Activated T-cell treated with anti-CD3 and anti-CD28 coated beads, Interleukin-2, amount 50 U/mL, for 4 hours (primary cell): ENCODE measurements at regions not wholly inside any gene's neighbourhood (a gene's known extent, or its start where the extent isn't known, plus 50 kb on each side); places are given as distances from the start of the nearest gene placed in this dataset.
"Not testable (repeated sequence)": the region's sequence is repeated elsewhere in the genome, so short reads cannot be mapped to it uniquely, and the experiment has no call there.

Source experiments
- ATAC-seq, 2 donors: fragments of 200-7000 bp; cut with Tn5 transposase; one replicate each; pipeline ENCODE4 v1.10.0; 2021
- DNase-seq: peaks from one replicate; pipeline ENCODE4 v3.0.0-alpha.2; 2020
- H3K27me3 Mint-ChIP-seq: one replicate; pipeline ENCODE4 v1.8.0; 2021; ENCODE audit warnings: low read depth, mixed read lengths
- H3K36me3 Mint-ChIP-seq: one replicate; pipeline ENCODE4 v1.8.0; 2022; ENCODE audit warnings: mixed read lengths; ENCODE audit not compliant: insufficient read depth
- H3K4me1 Mint-ChIP-seq: one replicate; pipeline ENCODE4 v1.8.0; 2021; ENCODE audit warnings: low read depth, mixed read lengths
- H3K4me3 Mint-ChIP-seq: one replicate; pipeline ENCODE4 v1.8.0; 2021; ENCODE audit warnings: mild to moderate bottlenecking, moderate library complexity, mixed read lengths
- H3K9me3 Mint-ChIP-seq: one replicate; pipeline ENCODE4 v1.8.0; 2021; ENCODE audit warnings: mixed read lengths

DNA sequence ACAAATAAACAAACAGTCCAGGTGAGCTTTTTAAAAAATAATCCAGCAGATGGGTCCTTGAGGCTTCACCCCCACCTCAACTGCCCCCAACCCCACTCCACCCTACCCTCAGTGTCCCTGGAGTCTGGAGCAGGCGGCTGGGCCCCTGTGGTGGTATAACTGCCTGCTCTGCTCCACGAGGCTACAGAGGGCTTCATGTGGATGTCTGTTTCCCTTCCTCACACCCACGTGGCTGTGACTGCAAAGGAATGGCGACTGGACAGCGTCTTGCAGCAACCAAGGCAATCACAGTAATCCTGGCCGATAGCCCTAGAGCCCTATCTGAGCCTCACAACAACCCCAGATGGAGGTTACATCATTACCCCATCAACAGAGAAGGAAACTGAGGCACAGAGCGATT is 76.5 kb downstream of the SLC2A10 start:
- peaks cover 13% of the 10 kb centered on the region for H3K27me3 Mint-ChIP-seq
- H3K4me3 Mint-ChIP-seq, result no peak overlapping the region
- no peaks in the 10 kb centered on the region for H3K4me1 Mint-ChIP-seq
- DNase-seq (no peak), ATAC-seq (no peak)
- no peaks in the 10 kb centered on the region for H3K36me3 Mint-ChIP-seq
- no peaks in the 10 kb centered on the region for H3K9me3 Mint-ChIP-seq

DNA sequence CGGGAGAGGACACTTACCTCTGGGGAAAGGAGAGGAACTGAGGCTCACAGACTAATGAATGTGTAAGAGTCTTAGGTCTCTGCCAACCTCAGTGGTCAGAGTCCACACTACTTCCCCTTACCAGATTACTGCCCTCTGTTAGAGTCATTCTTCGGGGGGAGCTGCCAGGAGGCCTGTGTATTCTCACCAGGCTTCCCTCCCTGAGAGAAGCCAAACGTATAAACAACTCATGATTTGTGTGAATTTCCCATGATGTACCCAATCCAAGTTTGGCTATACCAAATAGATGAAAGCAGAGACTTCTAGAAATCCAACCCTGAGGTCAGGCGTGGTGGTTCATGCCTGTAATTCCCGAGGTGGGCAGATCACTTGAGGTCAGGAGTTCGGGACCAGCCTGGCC is 77.1 kb downstream of the SLC2A10 start:
- Mint-ChIP-seq H3K27me3 (peaks cover 13% of the 10 kb centered on the region), H3K9me3 (no peaks in the 10 kb centered on the region), H3K4me1 (no peaks in the 10 kb centered on the region), H3K4me3 (no peak overlapping the region), H3K36me3 (no peaks in the 10 kb centered on the region)
- ATAC-seq (no peak), DNase-seq (no peak)

DNA sequence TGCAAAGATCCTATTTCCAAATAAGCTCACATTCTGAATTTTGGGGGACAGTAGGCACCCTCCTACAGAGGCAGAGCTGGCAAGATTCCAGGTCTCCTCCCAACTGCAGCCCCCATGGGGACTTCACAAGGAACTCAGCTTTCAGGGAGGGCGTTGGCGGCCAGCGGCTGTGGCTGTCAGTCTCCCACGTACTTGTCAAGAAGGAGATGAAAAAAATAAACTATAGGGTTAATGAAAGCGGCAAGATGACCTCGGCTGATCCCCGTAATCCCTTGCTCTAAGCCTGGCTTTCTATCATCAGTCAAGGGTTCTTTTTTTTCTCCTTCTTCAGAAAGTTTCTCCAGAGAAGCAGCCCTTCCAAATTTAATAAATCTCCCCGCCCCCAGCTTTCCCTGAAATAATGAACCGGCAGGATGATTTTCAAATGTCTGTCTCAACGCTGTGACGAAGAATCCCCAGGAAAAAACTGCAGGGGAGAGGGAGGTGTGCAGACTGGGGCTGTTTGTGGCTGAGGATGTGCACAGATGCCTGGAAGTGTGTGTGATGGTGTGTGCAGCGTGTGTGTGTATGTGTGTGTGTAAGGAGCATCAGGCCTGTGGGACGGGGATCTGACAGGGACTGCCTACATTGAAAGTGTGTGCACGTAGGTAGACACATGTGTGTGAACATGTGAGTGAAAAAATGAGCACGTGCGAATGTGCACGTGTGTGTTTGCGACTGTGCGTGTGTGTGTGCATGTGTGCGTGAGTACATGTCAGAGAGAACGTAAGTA is 78.7 kb downstream of the SLC2A10 start:
- H3K9me3 Mint-ChIP-seq, result no peaks in the 10 kb centered on the region
- ATAC-seq (no peak), DNase-seq (no peak)
- no peak overlapping the region for H3K4me3 Mint-ChIP-seq
- H3K36me3 Mint-ChIP-seq, result no peaks in the 10 kb centered on the region
- no peaks in the 10 kb centered on the region for H3K4me1 Mint-ChIP-seq
- peaks cover 13% of the 10 kb centered on the region for H3K27me3 Mint-ChIP-seq

DNA sequence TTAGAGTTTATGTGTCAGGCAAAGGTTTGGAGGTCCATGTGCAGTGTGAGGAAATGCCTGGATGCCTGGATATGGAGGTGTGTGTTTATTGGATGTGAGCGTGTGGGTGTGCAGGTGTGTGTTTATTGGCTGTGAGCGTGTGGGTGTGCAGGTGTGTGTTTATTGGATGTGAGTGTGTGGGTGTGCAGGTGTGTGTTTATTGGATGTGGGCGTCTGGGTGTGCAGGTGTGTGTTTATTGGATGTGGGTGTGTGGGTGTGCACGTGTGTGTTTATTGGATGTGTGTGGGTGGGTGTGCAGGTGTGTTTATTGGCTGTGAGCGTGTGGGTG is 79.3 kb downstream of the SLC2A10 start:
- not testable (repeated sequence) for DNase-seq, H3K4me1 Mint-ChIP-seq, ATAC-seq, H3K36me3 Mint-ChIP-seq, H3K9me3 Mint-ChIP-seq, H3K4me3 Mint-ChIP-seq
- peaks cover 11% of the 10 kb centered on the region for H3K27me3 Mint-ChIP-seq

DNA sequence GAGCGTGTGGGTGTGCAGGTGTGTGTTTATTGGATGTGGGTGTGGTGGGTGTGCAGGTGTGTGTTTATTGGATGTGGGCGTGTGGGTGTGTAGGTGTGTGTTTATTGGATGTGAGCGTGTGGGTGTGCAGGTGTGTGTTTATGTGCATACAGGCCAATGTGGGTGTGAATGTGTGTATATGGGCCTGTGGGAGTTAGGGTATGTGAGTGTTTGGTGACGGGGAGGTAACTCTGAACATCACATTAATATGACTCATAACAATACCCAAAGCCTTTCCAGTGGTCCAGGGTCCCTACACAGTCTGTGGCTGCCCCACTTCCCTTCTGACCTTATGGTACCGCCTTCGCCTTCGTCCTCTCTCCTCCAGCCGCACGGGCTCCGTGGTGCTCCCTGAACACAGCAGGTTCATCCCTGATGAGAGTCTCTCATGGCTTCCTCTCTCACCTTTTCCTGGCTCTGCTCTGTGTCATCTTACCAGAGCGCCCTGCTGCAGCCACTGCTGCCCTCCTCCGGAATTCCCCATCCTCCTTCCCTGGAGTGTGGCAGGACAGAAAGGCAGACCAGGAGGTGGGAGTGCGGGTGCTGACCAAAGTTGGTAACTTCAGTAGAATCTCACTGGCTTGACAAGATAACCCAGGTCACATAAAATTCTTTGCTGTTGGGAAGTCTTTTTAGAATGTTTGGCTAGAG is 80.0 kb downstream of the SLC2A10 start:
- Mint-ChIP-seq H3K27me3 (peaks cover 18% of the 10 kb centered on the region), H3K4me3 (no peak overlapping the region), H3K36me3 (no peaks in the 10 kb centered on the region), H3K9me3 (no peaks in the 10 kb centered on the region), H3K4me1 (no peaks in the 10 kb centered on the region)
- ATAC-seq (no peak), DNase-seq (no peak)

DNA sequence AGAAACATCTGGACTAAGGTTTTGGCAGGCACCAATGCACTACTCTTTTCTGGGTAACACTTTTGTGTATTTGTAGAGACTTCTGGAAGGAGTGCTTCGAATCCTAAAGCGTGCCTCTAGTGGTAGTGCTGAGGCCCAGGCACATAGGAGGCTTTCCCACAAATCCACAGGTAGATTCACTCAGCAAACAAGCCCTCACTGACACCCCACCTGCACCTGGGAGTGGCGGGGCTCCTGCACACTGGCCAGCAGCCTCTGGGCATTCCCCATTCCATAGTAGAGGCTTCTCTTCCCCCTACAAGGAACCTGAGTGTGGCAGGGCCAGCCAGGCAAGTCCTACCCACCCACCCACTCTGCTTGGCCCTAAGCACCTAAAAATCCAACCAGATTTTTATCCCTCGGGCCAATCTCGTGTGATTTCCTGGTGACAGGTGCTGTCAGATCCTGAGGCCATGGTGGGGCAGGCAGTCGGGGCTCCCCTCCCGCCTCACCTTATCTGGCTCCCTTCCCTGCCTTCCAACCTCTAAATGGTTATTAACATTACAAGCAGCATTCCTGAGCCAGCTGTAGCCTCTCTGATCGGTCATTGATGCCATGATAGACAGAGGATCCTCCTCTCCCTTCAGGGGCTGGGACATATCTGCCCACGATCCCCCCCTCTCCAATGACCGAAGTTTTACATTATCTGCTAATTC is 82.4 kb downstream of the SLC2A10 start:
- no peak for ATAC-seq
- H3K4me3 Mint-ChIP-seq, result no peak overlapping the region
- peaks cover 18% of the 10 kb centered on the region for H3K27me3 Mint-ChIP-seq
- DNase-seq, result no peak
- no peaks in the 10 kb centered on the region for H3K36me3 Mint-ChIP-seq
- H3K4me1 Mint-ChIP-seq, result no peaks in the 10 kb centered on the region
- H3K9me3 Mint-ChIP-seq, result no peaks in the 10 kb centered on the region

DNA sequence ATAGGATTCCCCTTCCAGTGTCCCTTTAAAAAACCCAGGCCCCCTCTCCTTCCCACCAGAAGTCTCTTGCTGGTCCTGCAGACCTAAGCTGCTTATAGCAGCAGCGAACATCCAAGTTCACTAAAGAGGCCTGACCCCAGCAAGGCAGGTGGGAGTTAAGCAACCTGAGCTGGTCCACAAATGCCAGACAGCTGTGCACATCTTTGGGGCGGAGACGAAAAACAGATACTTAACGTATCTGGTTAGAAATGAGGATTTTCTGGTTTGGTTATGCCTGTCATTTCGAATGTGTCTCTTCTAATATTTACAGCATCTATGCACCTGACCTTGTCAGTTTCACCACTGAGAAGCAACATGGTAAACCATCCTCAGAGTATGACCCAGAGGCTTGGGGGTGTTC is 87.8 kb downstream of the SLC2A10 start:
- DNase-seq, result no peak
- H3K27me3 Mint-ChIP-seq, result peaks cover 26% of the 10 kb centered on the region
- ATAC-seq, result no peak

DNA sequence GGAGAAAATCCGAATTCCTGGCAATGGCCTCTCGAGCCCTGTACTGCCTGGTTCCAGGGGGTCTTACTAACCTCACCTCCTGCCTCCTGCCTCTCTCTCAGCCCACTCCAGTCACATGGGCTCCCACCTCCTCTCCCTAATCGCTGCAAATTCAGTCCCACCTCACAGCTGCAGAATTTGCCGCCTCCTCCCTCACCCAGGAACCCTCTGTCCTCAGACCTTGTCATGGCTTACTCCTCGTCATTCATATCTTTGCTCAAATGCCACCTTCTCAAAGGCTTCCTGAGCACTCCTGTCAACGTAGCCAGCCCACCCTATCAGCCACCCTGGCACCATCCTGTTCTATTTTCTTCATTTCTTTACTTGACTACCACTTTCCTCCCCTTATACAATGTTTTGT is 89.0 kb downstream of the SLC2A10 start:
- ATAC-seq, result no peak
- Mint-ChIP-seq H3K27me3 (peaks cover 33% of the 10 kb centered on the region), H3K4me3 (no peak overlapping the region), H3K4me1 (no peaks in the 10 kb centered on the region), H3K9me3 (no peaks in the 10 kb centered on the region), H3K36me3 (no peaks in the 10 kb centered on the region)
- no peak for DNase-seq

More for the DNA sequence above, 87.8 kb downstream of the SLC2A10 start:
- Mint-ChIP-seq H3K4me1 (no peaks in the 10 kb centered on the region), H3K9me3 (no peaks in the 10 kb centered on the region), H3K36me3 (no peaks in the 10 kb centered on the region), H3K4me3 (no peak overlapping the region)

DNA sequence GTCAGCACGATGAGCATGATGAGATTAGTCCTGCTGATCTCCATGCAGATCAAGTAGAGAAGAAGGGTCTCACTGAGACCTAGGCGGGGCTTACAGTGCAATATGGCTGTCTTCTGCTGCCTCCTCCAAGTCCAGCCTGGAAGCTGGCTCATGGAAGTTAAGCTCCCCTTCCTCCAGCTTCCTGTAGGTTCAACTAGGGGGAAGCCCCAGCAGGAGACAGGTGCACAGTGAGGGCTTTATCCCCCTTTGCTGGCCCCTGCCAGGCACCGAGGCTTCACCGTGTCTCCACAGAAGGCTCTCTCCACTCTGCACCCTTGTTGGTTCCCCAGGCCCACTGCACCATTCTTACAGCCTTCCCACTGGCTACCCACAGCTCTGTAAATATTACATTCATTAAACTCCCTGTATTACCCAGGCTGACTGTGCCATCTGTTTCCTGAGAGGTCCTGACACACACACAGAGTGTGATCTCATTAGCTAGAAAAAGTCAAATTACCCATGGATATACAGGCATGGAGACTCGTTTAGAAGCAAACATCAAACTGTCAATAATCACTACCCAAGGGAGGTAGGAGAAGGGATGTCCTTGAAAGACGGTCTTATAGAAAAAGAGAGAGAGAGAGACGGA is 90.4 kb downstream of the SLC2A10 start:
- Mint-ChIP-seq H3K4me3 (no peak overlapping the region), H3K27me3 (peaks cover 28% of the 10 kb centered on the region), H3K9me3 (no peaks in the 10 kb centered on the region), H3K36me3 (no peaks in the 10 kb centered on the region), H3K4me1 (no peaks in the 10 kb centered on the region)
- no peak for ATAC-seq
- no peak for DNase-seq

DNA sequence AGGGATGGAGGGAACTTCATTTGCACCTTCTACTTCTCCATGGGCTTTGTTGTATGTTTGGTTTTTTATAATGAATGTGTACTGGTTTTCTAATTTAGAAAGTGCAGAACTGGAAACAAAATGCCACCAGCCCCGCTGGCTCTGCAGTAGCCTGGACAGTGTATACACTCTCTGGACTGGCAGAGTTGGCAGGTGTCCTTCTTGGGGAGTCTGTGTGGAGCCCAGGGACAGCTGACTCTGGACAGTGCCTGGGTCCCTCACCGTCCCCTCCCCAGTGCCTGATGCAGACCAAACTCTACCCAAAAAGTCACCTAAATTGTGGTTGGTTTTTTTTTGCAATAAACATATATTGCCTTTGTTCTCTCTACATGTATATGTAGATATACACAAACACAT is 91.0 kb downstream of the SLC2A10 start:
- Mint-ChIP-seq H3K4me3 (no peak overlapping the region), H3K36me3 (no peaks in the 10 kb centered on the region), H3K9me3 (no peaks in the 10 kb centered on the region), H3K27me3 (peaks cover 30% of the 10 kb centered on the region), H3K4me1 (no peaks in the 10 kb centered on the region)
- ATAC-seq, result no peak
- DNase-seq, result no peak

DNA sequence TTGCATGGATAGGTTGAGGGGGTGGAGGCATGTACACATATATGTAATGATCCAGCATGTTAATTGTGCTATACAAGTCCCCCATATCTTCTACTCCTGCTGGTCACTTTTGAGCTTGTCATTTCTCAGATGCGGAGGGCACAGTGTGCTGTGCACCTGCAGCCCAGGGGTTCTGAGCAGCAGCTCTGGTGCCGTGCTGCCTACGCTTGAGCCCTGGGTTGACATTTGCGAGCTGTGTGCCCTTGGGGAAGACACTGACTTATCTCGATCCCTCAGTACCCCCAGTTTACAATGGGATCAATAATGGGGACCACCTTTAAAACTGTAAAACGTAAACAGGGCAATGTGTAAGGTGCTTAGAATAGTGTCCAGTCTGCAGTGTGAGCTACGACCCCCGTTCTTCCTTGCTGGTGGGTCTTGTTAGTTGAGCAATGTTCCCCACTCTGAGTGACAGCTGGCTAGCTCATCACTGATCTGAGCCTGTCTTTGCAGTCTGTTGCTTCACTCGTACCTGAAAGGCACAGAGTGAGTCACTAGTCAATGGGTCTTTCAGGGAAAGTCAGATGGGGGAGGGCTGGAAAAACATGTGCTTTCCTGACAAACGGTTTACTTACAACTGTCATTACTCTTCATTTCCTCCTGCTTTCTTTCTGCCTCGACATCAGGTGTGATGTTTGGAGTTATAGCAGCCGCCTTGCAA is 91.7 kb downstream of the SLC2A10 start:
- DNase-seq (no peak), ATAC-seq (no peak)
- no peak overlapping the region for H3K4me3 Mint-ChIP-seq
- no peaks in the 10 kb centered on the region for H3K4me1 Mint-ChIP-seq
- H3K9me3 Mint-ChIP-seq, result no peaks in the 10 kb centered on the region
- no peaks in the 10 kb centered on the region for H3K36me3 Mint-ChIP-seq
- H3K27me3 Mint-ChIP-seq, result peaks cover 30% of the 10 kb centered on the region

DNA sequence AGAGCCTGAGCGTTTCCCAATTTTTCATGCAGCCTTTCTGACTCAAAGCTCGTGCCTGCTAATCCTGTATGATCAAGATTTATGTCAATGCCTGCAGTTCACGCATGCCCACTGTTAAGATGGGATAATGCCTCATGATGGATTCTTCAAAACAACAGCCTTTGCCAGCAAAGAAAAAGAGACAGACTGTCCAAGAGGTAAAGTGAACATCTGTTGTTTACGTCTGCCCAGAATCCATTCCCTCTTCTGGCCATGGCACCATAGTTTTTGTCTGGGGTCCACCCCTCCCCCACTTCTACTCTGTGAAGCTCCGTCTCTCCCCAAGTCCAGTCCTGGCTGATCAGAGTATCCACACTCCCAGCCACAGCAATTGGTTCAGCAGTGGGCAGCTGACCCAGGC is 91.9 kb upstream of the EYA2 start:
- Mint-ChIP-seq H3K4me1 (no peaks in the 10 kb centered on the region), H3K27me3 (peaks cover 30% of the 10 kb centered on the region), H3K36me3 (no peaks in the 10 kb centered on the region), H3K9me3 (no peaks in the 10 kb centered on the region), H3K4me3 (no peak overlapping the region)
- ATAC-seq (no peak), DNase-seq (no peak)

DNA sequence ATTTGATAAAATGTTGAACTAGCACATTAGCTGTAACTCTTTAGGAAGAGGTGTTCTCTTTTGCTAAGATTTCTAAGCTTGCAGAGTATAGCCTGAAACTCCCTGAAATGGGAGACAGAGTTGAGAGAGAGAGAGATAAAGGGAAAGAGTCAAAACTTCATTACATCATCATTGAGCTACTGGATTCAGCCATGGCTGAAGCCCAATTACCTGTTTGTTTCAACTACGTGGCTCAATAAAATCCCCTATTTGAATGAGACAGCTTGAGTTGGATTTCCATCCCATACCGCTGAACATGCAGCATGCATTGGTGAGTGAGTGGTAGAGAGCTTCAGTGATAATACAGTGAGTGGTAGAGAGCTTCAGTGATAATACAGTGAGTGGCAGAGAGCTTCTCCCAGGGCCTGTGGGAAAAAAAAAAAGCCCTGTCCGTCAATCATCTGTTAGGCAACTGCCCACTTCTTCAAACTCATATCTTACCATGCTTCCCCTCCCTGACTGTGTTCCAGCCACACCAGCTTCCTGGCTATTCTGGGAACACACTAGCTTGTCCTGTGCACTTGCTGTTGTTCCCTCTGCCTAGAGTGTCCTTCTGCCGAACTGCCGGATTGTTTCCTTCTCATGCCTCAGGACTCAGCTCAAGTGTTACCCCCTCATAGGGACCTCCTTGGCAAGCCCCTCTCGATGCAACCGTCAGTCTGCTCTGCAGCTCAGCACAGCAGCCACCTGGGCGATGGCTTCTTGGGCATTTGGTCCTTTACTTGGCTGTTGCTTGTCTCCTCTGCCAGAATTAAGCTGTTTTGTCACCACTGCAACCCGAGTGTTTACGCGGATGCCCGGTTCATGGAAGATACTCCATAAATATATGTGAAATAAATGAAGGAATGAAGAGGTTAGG is 91.3 kb upstream of the EYA2 start:
- DNase-seq (no peak), ATAC-seq (no peak)
- H3K27me3 Mint-ChIP-seq, result peaks cover 29% of the 10 kb centered on the region
- H3K4me3 Mint-ChIP-seq, result no peak overlapping the region
- no peaks in the 10 kb centered on the region for H3K4me1 Mint-ChIP-seq
- no peaks in the 10 kb centered on the region for H3K9me3 Mint-ChIP-seq
- H3K36me3 Mint-ChIP-seq, result no peaks in the 10 kb centered on the region
